A673 (cell line): ENCODE measurements at regions not wholly inside any gene's neighbourhood (a gene's known extent, or its start where the extent isn't known, plus 50 kb on each side); places are given as distances from the start of the nearest gene placed in this dataset.

ENCODE experiments used
- BruUV-seq: library from RNA; stranded (reverse); fragments of 400-500 nt; replicated peaks from 2 replicates; lab custom pipeline; 2021; lab: Mats Ljungman, UMichigan
- CTCF ChIA-PET: fragments of 300-600 bp; sonication (Branson Sonifier 250); formaldehyde crosslinking; loops from one replicate; lab custom pipeline; 2022; ENCODE audit warnings: antibody characterized with exemption; lab: Charles Lee
- POLR2A ChIA-PET: fragments of 300-600 bp; sonication (Branson Sonifier 250); formaldehyde crosslinking; loops from one replicate; lab custom pipeline; 2022; ENCODE audit warnings: antibody characterized with exemption; ENCODE audit not compliant: low non-redundant PET; lab: Charles Lee
- DNase-seq: peaks from one replicate; pipeline ENCODE4 v3.0.0-alpha.2; 2015; ENCODE audit warnings: low spot score
- H3K27ac ChIP-seq: fragments of 200-600 bp; sonication (generic); 2 replicates; pipeline ENCODE4 v1.5.1; 2016; ENCODE audit warnings: mixed run types, low read depth, mild to moderate bottlenecking, mixed read lengths, antibody characterized with exemption, low read length; ENCODE audit not compliant: poor library complexity, severe bottlenecking
- H3K27me3 ChIP-seq: fragments of 200-600 bp; sonication (generic); replicated peaks from 2 replicates; pipeline ENCODE4 v1.6.1; 2017; ENCODE audit warnings: mixed run types, low read depth, mild to moderate bottlenecking, mixed read lengths, antibody characterized with exemption, low read length; ENCODE audit not compliant: insufficient read depth, poor library complexity
- H3K36me3 ChIP-seq: fragments of 200-600 bp; sonication (generic); 2 replicates; pipeline ENCODE4 v1.6.1; 2016; ENCODE audit warnings: mixed run types, mild to moderate bottlenecking, mixed read lengths, antibody characterized with exemption, low read length; ENCODE audit not compliant: insufficient read depth, poor library complexity, severe bottlenecking
- H3K4me1 ChIP-seq: fragments of 200-600 bp; sonication (generic); 2 replicates; pipeline ENCODE4 v1.6.1; 2017; ENCODE audit warnings: mixed run types, mild to moderate bottlenecking, mixed read lengths, antibody characterized with exemption, low read length; ENCODE audit not compliant: insufficient read depth, poor library complexity, severe bottlenecking
- H3K4me3 ChIP-seq: fragments of 200-600 bp; sonication (generic); 2 replicates; pipeline ENCODE4 v1.5.1; 2016; ENCODE audit warnings: low read depth, mixed run types, mild to moderate bottlenecking, mixed read lengths, low read length; ENCODE audit not compliant: poor library complexity, severe bottlenecking
- H3K9me3 ChIP-seq: fragments of 200-600 bp; sonication (generic); 2 replicates; pipeline ENCODE4 v1.6.1; 2016; ENCODE audit warnings: mixed run types, low read depth, mild to moderate bottlenecking, mixed read lengths, antibody characterized with exemption, low read length; ENCODE audit not compliant: poor library complexity, severe bottlenecking
- EZH2 ChIP-seq: fragments of 200-600 bp; sonication (generic); IDR thresholded peaks from 2 replicates; pipeline ENCODE4 v1.6.1; 2017; ENCODE audit warnings: borderline replicate concordance, low read depth, mild to moderate bottlenecking, mixed read lengths, antibody characterized with exemption, low read length; ENCODE audit not compliant: poor library complexity, severe bottlenecking
- intact Hi-C: fragments of 100-400 bp; cut with micrococcal nuclease; formaldehyde crosslinking; loops from one replicate; pipeline ENCODE4 v1.10.0; 2022; ENCODE audit not compliant: unreplicated experiment
- TF ChIP-seq, protein P1 (sequence below): fragments of 300-800, 200-600 bp; sonication (generic); conservative IDR thresholded peaks from 2 replicates; pipeline ENCODE4 v1.5.1; 2017; ENCODE audit warnings: low read depth, mild to moderate bottlenecking, antibody characterized with exemption, low read length, moderate library complexity, mixed read lengths

DNA sequence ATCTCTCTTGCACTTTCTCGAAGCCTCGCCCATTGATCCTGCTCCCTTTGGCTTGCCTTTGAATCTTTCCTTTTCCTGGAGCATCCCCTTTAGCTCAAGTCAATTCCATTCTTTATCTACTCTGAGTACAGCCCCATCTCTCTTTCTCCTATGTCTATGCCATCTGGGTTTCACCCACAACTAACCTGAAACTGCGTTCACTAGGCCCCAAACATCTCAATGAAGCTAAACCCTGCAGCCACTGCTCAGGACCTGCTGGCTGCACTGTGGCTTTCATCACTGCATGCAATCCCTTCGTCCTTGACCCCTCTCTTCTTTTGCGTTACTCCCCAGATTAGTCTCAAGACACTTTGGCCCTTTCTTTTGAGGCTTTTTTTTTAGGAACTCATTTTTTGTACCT is 81.6 kb upstream of the CYRIA start:
- Histone ChIP-seq H3K36me3 (no peaks in the 10 kb centered on the region), H3K27ac (no peak overlapping the region), H3K4me1 (no peaks in the 10 kb centered on the region), H3K4me3 (no peak overlapping the region), H3K27me3 (no peaks in the 10 kb centered on the region), H3K9me3 (no peaks in the 10 kb centered on the region)
- intact Hi-C loops: no loop called here
- TF ChIP-seq EZH2: no peak
- TF ChIP-seq, protein P1, sequence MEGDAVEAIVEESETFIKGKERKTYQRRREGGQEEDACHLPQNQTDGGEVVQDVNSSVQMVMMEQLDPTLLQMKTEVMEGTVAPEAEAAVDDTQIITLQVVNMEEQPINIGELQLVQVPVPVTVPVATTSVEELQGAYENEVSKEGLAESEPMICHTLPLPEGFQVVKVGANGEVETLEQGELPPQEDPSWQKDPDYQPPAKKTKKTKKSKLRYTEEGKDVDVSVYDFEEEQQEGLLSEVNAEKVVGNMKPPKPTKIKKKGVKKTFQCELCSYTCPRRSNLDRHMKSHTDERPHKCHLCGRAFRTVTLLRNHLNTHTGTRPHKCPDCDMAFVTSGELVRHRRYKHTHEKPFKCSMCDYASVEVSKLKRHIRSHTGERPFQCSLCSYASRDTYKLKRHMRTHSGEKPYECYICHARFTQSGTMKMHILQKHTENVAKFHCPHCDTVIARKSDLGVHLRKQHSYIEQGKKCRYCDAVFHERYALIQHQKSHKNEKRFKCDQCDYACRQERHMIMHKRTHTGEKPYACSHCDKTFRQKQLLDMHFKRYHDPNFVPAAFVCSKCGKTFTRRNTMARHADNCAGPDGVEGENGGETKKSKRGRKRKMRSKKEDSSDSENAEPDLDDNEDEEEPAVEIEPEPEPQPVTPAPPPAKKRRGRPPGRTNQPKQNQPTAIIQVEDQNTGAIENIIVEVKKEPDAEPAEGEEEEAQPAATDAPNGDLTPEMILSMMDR: no peak
- no TSS peak for BruUV-seq
- CTCF ChIA-PET: no interaction called here
- no peak for DNase-seq
- POLR2A ChIA-PET: no interaction called here

DNA sequence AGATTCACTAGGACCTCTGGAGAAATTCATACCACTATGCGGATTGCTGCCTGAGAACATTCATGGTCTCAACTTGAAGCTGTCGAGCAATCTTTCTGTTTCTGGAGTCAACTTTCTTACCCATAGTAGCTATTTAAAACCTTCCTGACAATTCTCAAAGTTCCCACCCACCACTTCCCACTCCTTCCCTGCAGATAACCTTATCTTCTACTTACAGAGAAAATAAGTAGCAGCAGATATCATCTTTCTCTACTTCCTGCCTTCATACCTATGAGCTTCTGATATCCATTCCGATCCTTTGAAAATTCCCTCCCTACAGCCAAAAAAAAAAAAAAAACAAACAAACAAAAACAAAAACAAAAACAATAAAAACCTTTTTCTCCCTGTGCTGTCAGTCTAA is 81.2 kb upstream of the CYRIA start:
- intact Hi-C loops: no loop called here
- POLR2A ChIA-PET: no interaction called here
- BruUV-seq: no TSS peak

DNA sequence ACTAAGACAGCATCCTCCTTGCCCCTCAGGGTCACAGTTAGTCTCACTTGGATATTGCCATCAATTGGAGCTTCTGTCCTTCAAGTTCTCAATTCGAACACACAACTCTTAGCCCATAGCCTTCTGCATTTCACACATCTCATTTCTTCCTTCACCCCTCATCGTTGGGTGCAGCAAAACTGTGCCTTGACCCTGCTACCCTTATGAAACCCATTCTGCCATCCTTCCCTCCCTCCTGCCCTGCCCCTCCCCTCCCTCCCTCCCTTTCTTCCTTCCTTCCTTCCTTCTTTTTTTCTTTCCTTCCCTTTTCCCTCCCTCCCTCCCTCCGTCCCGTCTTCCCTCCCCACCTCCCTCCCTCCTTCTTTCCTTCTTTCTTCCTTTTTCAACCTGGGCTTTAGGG is 80.7 kb upstream of the CYRIA start:
- BruUV-seq: no TSS peak
- Histone ChIP-seq H3K4me3 (no peak overlapping the region), H3K4me1 (peaks cover 7% of the 10 kb centered on the region), H3K27ac (no peak overlapping the region), H3K36me3 (no peaks in the 10 kb centered on the region), H3K9me3 (no peaks in the 10 kb centered on the region), H3K27me3 (no peaks in the 10 kb centered on the region)
- ChIA-PET POLR2A (no interaction called here), CTCF (interaction anchor here (0.6 kb wide), 1 partner anchor 133 kb away, joined by 3 read pairs; no protein-coding TSS in a partner anchor)
- intact Hi-C loops: no loop called here
- TF ChIP-seq, protein P1: no peak
- no peak for TF ChIP-seq EZH2
- no peak for DNase-seq

More for the DNA sequence above, 81.2 kb upstream of the CYRIA start:
- Histone ChIP-seq H3K36me3 (no peaks in the 10 kb centered on the region), H3K4me3 (no peak overlapping the region), H3K9me3 (no peaks in the 10 kb centered on the region), H3K27me3 (no peaks in the 10 kb centered on the region), H3K4me1 (peaks cover 2% of the 10 kb centered on the region), H3K27ac (no peak overlapping the region)
- TF ChIP-seq, protein P1: no peak
- no peak for TF ChIP-seq EZH2
- no peak for DNase-seq
- CTCF ChIA-PET: interaction anchor here (0.6 kb wide), 1 partner anchor 134 kb away, joined by 3 read pairs; no protein-coding TSS in a partner anchor
